ENCODE measurements at regions not wholly inside any gene's neighbourhood (a gene's known extent, or its start where the extent isn't known, plus 50 kb on each side); places are given as distances from the start of the nearest gene placed in this dataset.
"Not testable (repeated sequence)": the region's sequence is repeated elsewhere in the genome, so short reads cannot be mapped to it uniquely, and the experiment has no call there.

GRCh38 chr10:125554016-125554703, 128.8 kb downstream of the TEX36 start:
- DNase-seq = no peak

- no peak for DNase-seq
These were observed 129.9 kb downstream of the TEX36 start for GRCh38 chr10:125553091-125553490.

GRCh38 chr10:125551247-125551646, 131.7 kb downstream of the TEX36 start:
- DNase-seq = no peak

GRCh38 chr10:125550362-125550761, 132.6 kb downstream of the TEX36 start:
- DNase-seq = no peak

DNA sequence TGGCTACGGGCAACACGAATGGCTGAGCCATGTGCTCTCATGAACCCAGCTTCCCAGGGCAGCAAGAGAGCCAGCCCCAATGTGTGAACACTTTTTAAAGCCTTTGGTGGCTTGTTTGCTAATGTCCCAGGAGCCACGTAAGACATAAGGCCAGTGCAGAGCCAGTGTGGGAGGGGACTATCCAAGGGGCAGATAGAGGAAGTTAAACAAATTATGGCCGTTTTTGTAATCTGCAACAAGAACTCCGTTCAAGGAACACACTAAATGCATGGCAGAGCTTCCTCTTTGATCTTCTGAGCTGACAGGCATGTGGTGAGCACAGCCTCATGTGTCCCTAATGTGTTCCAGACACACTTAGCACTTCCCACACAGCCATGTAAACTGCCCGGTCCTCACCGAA, 133.3 kb downstream of the TEX36 start:
- no peak for DNase-seq

- no peak for DNase-seq
These were observed 134.1 kb downstream of the TEX36 start for GRCh38 chr10:125548878-125549277.

- DNase-seq = no peak
These were observed 134.6 kb downstream of the TEX36 start for GRCh38 chr10:125548356-125548755.

GRCh38 chr10:125547010-125547650, 135.8 kb downstream of the TEX36 start:
- no peak for DNase-seq

DNA sequence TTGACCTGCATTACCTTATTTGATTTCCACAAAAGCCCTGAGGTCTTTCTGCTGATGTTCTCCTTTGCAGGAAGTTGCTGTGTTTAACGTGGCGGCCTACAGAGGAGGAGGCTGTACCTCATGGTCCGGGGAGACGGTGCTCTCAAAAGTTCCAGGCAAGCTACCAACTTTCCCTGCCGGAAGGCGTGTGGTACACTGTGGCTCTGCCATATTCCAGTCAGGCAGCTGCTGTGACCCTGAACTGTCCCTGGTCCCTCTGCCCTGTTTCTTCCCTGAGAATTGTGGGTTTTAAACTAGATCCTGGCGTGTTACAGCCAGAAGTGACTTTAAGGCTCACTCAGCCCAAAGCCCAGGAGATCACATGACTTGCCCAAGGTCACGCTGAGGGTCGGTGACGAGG, 139.2 kb downstream of the TEX36 start:
- no peak for DNase-seq

DNA sequence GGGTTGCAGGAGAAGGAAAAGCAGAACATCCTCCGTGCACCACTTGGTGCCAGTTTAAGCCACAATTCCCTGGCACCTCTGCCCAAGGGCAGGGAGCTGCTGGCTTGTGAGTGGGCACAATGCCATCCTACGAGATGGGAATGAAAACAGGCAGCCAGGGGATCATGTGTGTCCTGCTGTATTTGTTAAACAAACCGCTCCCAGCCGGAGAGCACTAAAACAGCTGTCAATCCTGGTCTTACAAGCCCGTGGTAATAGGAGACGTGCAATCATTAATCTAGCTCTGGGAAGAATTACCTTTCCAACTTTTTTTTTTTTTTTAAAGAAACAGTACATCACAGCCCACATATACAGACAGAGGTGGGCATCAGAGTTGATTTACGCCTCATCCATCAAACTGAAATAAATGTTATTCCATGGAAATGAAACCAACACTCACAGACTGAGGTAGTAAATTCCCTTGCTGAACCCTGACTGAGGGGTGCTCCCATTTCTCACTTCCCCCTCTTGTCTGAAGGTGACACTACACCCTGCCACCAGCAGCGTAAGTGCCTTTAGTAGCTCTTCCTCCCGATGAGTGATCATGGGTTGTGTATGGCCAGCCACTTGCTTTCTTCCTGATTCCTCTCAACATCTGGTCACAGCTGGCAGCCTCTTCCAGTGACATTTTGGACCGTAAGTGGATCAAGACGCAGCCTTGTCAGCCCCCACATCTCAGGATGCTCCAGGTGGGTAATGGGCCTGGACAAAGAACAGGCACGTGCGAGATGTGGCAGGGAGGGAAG, 143.8 kb downstream of the TEX36 start:
- no peak for DNase-seq

DNA sequence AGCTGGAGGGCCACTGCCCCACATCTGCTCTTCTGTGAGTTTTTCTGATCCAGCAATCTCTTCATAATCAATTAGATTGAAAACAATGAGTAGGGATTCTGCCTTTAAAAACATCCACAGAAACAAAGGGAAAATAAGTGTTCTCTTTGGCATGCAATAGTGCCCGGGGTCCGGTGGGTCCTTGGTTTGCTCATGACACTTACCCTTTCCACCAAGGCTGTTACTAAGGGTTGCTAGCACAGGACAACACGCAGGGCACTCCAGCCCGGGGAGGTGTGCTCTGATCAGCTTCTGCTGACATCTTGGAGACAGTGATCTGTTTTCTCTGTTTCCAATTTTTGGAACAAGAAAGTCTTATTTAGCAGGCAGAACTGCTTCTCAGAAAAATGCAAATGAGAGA, 146.7 kb downstream of the TEX36 start:
- DNase-seq = no peak

DNA sequence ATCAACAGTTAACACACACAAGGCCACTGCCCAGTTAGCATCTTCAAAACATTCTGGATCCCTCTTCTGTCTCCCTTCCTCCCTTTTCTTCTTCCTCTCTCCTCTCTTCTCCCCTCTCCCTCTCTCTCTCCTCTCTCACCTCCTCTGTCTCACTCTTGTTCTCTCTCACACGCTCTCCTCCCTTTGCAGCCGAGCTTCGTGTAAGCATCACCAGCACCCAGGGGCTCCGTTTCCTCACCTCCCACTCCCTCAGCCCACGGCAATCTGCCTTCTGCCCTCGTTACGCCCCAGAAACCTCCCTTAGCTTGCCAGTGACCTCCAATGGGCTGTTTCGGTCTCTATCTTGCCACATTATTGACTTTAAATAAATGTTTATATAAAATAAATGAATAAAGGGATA, 147.4 kb downstream of the TEX36 start:
- no peak for DNase-seq

GRCh38 chr10:125534515-125534914, 148.4 kb downstream of the TEX36 start:
- DNase-seq = no peak

GRCh38 chr10:125533866-125534265, 149.1 kb downstream of the TEX36 start:
- no peak for DNase-seq

- DNase-seq = no peak
These were observed 151.5 kb downstream of the TEX36 start for GRCh38 chr10:125531465-125531864.

DNA sequence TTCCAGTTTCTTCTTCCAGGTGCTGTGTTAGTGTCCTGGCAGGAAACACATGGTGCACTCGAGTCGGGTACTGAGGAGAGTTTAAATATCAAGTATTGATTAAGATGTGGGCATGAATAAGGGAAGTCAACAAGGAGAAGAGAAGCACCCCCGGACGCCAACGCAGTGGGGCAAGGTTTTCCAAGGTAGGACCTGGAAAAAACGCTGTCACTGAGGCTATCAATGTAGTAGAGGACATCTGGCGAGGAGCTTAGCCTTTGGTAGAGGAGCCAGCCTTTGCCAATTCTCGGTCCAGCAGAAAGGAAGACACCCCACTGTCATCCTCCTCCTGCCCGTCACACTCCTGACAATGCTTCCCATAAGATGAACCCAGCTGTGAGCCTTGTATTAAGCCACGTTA, 159.6 kb downstream of the TEX36 start:
- DNase-seq = no peak

DNA sequence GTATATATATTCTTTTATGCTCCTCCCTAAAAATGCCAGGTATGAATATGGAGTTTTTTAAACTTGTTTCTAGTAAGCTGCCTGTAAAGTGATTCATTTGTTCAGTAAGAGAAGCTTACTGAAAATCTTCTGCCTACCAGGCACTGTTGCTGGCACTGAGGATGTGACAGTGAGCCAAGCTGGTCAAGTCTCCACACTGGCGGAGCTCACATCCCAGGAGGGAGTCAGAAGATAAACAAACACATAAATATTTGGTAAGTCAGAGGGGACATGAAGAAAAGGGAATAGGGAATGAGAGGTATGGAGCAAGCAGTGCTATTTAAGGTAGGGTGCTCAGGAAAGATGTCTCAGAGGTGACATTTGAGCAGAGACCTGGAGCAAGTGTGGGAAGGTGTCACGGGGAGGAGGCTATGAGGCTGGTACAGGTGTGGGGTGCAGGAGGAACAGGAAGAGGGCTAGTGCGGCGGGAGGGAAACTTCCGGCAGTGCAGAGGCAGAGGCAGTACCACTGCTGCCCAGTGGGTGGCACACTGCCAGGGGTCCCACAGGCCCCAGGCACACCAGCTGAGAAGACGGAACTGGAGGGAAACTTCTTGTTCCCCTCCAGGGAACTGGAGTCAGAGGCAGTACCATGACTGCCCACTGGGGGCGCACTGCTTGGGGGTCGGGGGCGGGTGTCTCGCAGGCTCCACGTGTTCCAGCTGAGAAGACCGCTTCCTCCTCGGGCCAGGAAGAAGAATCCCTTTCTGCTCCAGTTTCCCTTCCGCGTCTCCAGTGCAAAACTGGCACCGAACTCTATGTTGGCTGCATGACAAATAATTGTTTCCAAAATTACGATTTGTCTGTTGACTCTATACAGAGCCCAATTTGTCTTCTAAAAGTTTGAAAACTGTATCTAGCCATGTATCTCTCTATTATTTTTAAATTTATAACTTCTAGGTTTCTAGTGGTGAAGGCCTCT, 161.0 kb downstream of the TEX36 start:
- DNase-seq = no peak

GRCh38 chr10:125520968-125521367, 162.0 kb downstream of the TEX36 start:
- no peak for DNase-seq

- DNase-seq = not testable (repeated sequence)
These were observed 164.6 kb downstream of the TEX36 start for GRCh38 chr10:125518397-125518796.

GRCh38 chr10:125515571-125515970, 167.4 kb downstream of the TEX36 start:
- no peak for DNase-seq

DNA sequence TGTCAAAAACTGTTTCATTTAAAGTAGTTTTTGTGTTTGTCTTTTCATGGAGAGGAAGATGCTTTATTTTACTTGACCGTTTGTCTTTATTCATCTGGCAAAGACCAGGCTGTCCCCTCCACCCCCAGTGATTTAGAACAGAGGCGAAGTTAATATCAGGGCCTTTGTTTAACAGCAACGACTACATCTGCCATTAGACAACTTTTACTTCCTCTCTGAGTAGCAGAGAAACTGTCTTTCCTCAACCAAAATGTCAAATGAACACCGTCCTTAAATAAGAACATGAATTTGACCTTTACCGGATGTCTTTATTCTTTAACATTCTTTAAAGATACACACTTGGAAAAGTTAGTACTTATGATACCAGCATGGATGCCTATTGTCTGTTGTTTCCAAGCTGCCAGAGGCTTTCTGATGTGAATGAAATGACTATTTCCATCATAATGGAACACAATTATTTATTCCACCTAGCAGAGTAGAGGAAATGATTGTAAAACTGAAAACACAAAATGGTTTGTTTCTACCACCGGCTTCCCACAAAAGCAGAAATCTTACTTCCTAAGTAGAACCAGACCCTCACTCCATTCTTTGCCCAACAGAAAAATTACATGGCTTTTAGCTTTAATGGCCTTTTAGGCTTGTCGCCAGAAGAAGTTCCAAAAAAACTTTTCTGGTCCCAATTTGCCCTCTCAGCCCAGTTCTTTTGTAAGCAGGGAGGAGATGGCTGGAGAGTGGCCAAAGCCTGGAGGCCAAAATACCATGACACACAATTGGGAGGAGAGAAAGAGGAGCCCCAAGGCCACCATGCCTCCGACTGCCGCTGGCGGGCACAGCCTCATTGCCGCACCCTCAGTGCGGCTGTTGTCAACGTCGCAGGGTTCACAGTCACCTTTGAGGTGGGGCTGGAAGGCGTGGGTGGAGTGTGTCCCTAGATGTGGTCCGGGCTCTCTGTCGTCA, 168.5 kb downstream of the TEX36 start:
- DNase-seq = no peak

Measured in CD4-positive, alpha-beta T cell treated with Interleukin-4 for 1 hour (primary cell).